PC-9 (cell line): ENCODE measurements at regions not wholly inside any gene's neighbourhood (a gene's known extent, or its start where the extent isn't known, plus 50 kb on each side); places are given as distances from the start of the nearest gene placed in this dataset.

Experiments used
- BruUV-seq: library from RNA; stranded (reverse); fragments of 400-500 nt; replicated peaks from 2 replicates; lab custom pipeline; 2021; lab: Mats Ljungman, UMichigan
- CTCF ChIA-PET: fragments of 300-600 bp; sonication (Branson Sonifier 250); formaldehyde crosslinking; loops from one replicate; lab custom pipeline; 2022; ENCODE audit warnings: antibody characterized with exemption; lab: Charles Lee
- POLR2A ChIA-PET: fragments of 300-600 bp; sonication (Branson Sonifier 250); formaldehyde crosslinking; loops from one replicate; lab custom pipeline; 2022; ENCODE audit warnings: antibody characterized with exemption; ENCODE audit not compliant: unreplicated experiment; lab: Charles Lee
- DNase-seq, 2 experiments: peaks; one replicate each; pipeline versions ENCODE4 v3.0.0 to v3.0.0-alpha.2; 2015 to 2022; ENCODE audit warnings: mixed read lengths in 1 of 2
- H2AFZ ChIP-seq: fragments of 200-600 bp; sonication (generic); 2 replicates; pipeline ENCODE4 v1.8.1; 2017; ENCODE audit warnings: antibody characterized with exemption
- H3F3A ChIP-seq: fragments of 200-600 bp; sonication (generic); 2 replicates; pipeline ENCODE4 v1.8.1; 2017; ENCODE audit warnings: antibody characterized with exemption, mild to moderate bottlenecking, low read depth; ENCODE audit not compliant: insufficient read depth
- H3K27ac ChIP-seq: fragments of 200-600 bp; sonication (generic); 2 replicates; pipeline ENCODE4 v1.6.1; 2016; ENCODE audit warnings: mixed run types
- H3K27me3 ChIP-seq: fragments of 200-600 bp; sonication (generic); 2 replicates; pipeline ENCODE4 v1.6.1; 2016; ENCODE audit warnings: low read depth, mixed run types; ENCODE audit not compliant: insufficient read depth
- H3K36me3 ChIP-seq: fragments of 200-600 bp; sonication (generic); 2 replicates; pipeline ENCODE4 v1.6.1; 2016; ENCODE audit warnings: low read depth, mixed run types
- H3K4me1 ChIP-seq: fragments of 200-600 bp; sonication (generic); replicated peaks from 2 replicates; pipeline ENCODE4 v1.6.1; 2016; ENCODE audit warnings: mixed run types; ENCODE audit not compliant: insufficient read depth
- H3K4me2 ChIP-seq: fragments of 200-600 bp; sonication (generic); 2 replicates; pipeline ENCODE4 v1.6.1; 2017; ENCODE audit warnings: mixed run types
- H3K4me3 ChIP-seq: fragments of 200-600 bp; sonication (generic); 2 replicates; pipeline ENCODE4 v1.6.1; 2016; ENCODE audit warnings: mixed run types
- H3K79me2 ChIP-seq: fragments of 200-600 bp; sonication (generic); 2 replicates; pipeline ENCODE4 v1.6.1; 2017; ENCODE audit warnings: low read depth, mixed run types
- H3K9me2 ChIP-seq: fragments of 200-600 bp; sonication (generic); 2 replicates; pipeline ENCODE4 v1.8.1; 2017; ENCODE audit warnings: mild to moderate bottlenecking; ENCODE audit not compliant: insufficient read depth
- H3K9me3 ChIP-seq: fragments of 200-600 bp; sonication (generic); 2 replicates; pipeline ENCODE4 v1.8.1; 2016; ENCODE audit warnings: low read depth; ENCODE audit not compliant: insufficient read depth
- H4K20me1 ChIP-seq: fragments of 200-600 bp; sonication (generic); 2 replicates; pipeline ENCODE4 v1.8.1; 2017; ENCODE audit not compliant: insufficient read depth
- CTCF ChIP-seq: fragments of 200-600 bp; sonication (generic); conservative IDR thresholded peaks from 2 replicates; pipeline ENCODE4 v1.6.1; 2017; ENCODE audit warnings: mixed run types, antibody characterized with exemption, mild to moderate bottlenecking, moderate library complexity
- EZH2 ChIP-seq: fragments of 200-600 bp; sonication (generic); IDR thresholded peaks from 2 replicates; pipeline ENCODE4 v1.8.0; 2017; ENCODE audit warnings: antibody characterized with exemption, low read depth
- intact Hi-C: fragments of 100-400 bp; cut with micrococcal nuclease; formaldehyde crosslinking; loops from one replicate; pipeline ENCODE4 v1.10.0; 2022; ENCODE audit not compliant: unreplicated experiment

GRCh38 chr2:172340394-172340793 is 87.0 kb upstream of the ITGA6 start:
- H3K4me1 ChIP-seq, result peaks cover 8% of the 10 kb centered on the region
- CTCF ChIA-PET, result no interaction called here
- DNase-seq, result no peak
- H2AFZ ChIP-seq, result peak overlapping the region; percentile 53
- no peaks in the 10 kb centered on the region for H3K79me2 ChIP-seq
- H3K36me3 ChIP-seq, result no peaks in the 10 kb centered on the region
- TF ChIP-seq EZH2 (no peak), CTCF (no peak)
- H3F3A ChIP-seq, result 0 out of 2 replicates have a peak, but pooled peaks cover 3% of the 10 kb centered on the region
- H3K4me2 ChIP-seq, result peak overlapping the region; percentile 46
- H3K27me3 ChIP-seq, result no peaks in the 10 kb centered on the region
- H3K9me3 ChIP-seq, result peaks cover 6% of the 10 kb centered on the region; the same call in 1 of the 2 replicates
- no peaks in the 10 kb centered on the region for H3K9me2 ChIP-seq
- POLR2A ChIA-PET, result no interaction called here
- H4K20me1 ChIP-seq, result no peaks in the 10 kb centered on the region
- peak overlapping the region; percentile 24; the same call in 1 of the 2 replicates for H3K4me3 ChIP-seq
- intact Hi-C loops, result loop anchor here (2.0 to 5.0 kb wide), 4 partner anchors 67 to 168 kb away; no protein-coding TSS in a partner anchor
- BruUV-seq, result no TSS peak
- H3K27ac ChIP-seq, result no peak overlapping the region

- no TSS peak for BruUV-seq
- ChIA-PET CTCF (no interaction called here), POLR2A (interaction anchor here (0.9 kb wide), 1 partner anchor 879 kb away, joined by 9 read pairs; no protein-coding TSS in a partner anchor)
- Histone ChIP-seq H3K36me3 (no peaks in the 10 kb centered on the region), H3K9me2 (no peaks in the 10 kb centered on the region), H3K4me3 (no peak overlapping the region), H2AFZ (no peak overlapping the region), H3K4me2 (no peak overlapping the region), H3K27ac (no peak overlapping the region), H4K20me1 (no peaks in the 10 kb centered on the region), H3K9me3 (peaks cover 13% of the 10 kb centered on the region), H3K79me2 (no peaks in the 10 kb centered on the region), H3K4me1 (peaks cover 8% of the 10 kb centered on the region), H3K27me3 (no peaks in the 10 kb centered on the region), H3F3A (0 out of 2 replicates have a peak, but pooled peaks cover 3% of the 10 kb centered on the region)
- intact Hi-C loops, result loop anchor here (5.0 kb wide), 3 partner anchors 65 to 170 kb away; no protein-coding TSS in a partner anchor
- TF ChIP-seq CTCF (no peak), EZH2 (no peak)
- no peak for DNase-seq
Observed at GRCh38 chr2:172342078-172342477, 85.3 kb upstream of the ITGA6 start.

GRCh38 chr2:172342611-172343010 is 84.8 kb upstream of the ITGA6 start:
- no peaks in the 10 kb centered on the region for H3K27me3 ChIP-seq
- H3K4me2 ChIP-seq, result no peak overlapping the region
- H3K9me3 ChIP-seq, result peaks cover 13% of the 10 kb centered on the region
- CTCF ChIA-PET, result no interaction called here
- no TSS peak for BruUV-seq
- H3K36me3 ChIP-seq, result no peaks in the 10 kb centered on the region
- intact Hi-C loops, result loop anchor here (5.0 kb wide), 3 partner anchors 65 to 170 kb away; no protein-coding TSS in a partner anchor
- no peaks in the 10 kb centered on the region for H4K20me1 ChIP-seq
- peaks cover 8% of the 10 kb centered on the region for H3K4me1 ChIP-seq
- no peaks in the 10 kb centered on the region for H3K79me2 ChIP-seq
- no peak for DNase-seq
- TF ChIP-seq CTCF (no peak), EZH2 (no peak)
- H3K4me3 ChIP-seq, result no peak overlapping the region
- no peak overlapping the region for H2AFZ ChIP-seq
- H3K27ac ChIP-seq, result no peak overlapping the region
- peaks cover 4% of the 10 kb centered on the region; the same call in 1 of the 2 replicates for H3F3A ChIP-seq
- H3K9me2 ChIP-seq, result no peaks in the 10 kb centered on the region
- POLR2A ChIA-PET, result no interaction called here
